ENCODE measurements at regions not wholly inside any gene's neighbourhood (a gene's known extent, or its start where the extent isn't known, plus 50 kb on each side); places are given as distances from the start of the nearest gene placed in this dataset.

DNA sequence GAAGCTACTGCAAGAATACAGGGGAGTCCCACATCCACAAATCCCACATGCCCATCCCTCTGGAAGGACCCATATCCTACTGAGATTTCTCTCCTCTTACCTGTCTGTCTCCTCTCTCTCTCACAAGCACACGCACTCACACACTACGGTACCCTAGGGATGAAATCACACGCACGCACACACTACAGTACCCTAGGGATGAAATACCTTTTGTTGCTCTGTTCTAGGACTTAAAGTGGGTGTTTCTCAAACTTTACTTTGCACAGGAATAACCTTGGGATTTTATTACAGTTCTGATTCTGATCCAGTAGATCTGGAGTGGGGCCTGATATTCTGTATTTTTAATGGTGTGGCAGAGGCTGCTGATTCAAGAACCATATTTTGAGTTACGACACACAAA, 622.2 kb upstream of the ZNF385D start:
- TF ChIP-seq, protein P1, sequence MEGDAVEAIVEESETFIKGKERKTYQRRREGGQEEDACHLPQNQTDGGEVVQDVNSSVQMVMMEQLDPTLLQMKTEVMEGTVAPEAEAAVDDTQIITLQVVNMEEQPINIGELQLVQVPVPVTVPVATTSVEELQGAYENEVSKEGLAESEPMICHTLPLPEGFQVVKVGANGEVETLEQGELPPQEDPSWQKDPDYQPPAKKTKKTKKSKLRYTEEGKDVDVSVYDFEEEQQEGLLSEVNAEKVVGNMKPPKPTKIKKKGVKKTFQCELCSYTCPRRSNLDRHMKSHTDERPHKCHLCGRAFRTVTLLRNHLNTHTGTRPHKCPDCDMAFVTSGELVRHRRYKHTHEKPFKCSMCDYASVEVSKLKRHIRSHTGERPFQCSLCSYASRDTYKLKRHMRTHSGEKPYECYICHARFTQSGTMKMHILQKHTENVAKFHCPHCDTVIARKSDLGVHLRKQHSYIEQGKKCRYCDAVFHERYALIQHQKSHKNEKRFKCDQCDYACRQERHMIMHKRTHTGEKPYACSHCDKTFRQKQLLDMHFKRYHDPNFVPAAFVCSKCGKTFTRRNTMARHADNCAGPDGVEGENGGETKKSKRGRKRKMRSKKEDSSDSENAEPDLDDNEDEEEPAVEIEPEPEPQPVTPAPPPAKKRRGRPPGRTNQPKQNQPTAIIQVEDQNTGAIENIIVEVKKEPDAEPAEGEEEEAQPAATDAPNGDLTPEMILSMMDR (conservative IDR thresholded peaks at IDR 0.05; ENCODE audit: low read depth, low read length) = no peak
- no peak for TF ChIP-seq EZH2phosphoT487 (IDR thresholded peaks at IDR 0.05; ENCODE audit: borderline replicate concordance, low read length)
- TF ChIP-seq EZH2 (IDR thresholded peaks at IDR 0.05; ENCODE audit: low read length, unreplicated experiment) = no peak
